Loucy (cell line): ENCODE measurements at regions not wholly inside any gene's neighbourhood (a gene's known extent, or its start where the extent isn't known, plus 50 kb on each side); places are given as distances from the start of the nearest gene placed in this dataset.

Experiments
- CTCF ChIP-seq: fragments of 200-600 bp; sonication (generic); conservative IDR thresholded peaks from 2 replicates; pipeline ENCODE4 v1.5.1; 2014; ENCODE audit warnings: mild to moderate bottlenecking, antibody characterized with exemption, low read length
- EZH2phosphoT487 ChIP-seq: fragments of 200-600 bp; IDR thresholded peaks from 2 replicates; pipeline ENCODE4 v1.6.1; 2018; ENCODE audit warnings: antibody characterized with exemption, mild to moderate bottlenecking, moderate library complexity, borderline replicate concordance

- TF ChIP-seq CTCF (no peak), EZH2phosphoT487 (no peak)
These were observed 414.1 kb upstream of the PROX1 start for GRCh38 chr1:213573648-213574009.
